WI38 (cell line): ENCODE measurements at regions not wholly inside any gene's neighbourhood (a gene's known extent, or its start where the extent isn't known, plus 50 kb on each side); places are given as distances from the start of the nearest gene placed in this dataset.

ENCODE experiments used
- H3K4me3 ChIP-seq: 2 replicates; pipeline ENCODE4 v1.5.1; 2011; ENCODE audit warnings: low read depth, mild to moderate bottlenecking, control low read depth, low read length
- TF ChIP-seq, protein P1 (sequence below): IDR thresholded peaks from 2 replicates; pipeline ENCODE4 v1.5.1; 2012; ENCODE audit warnings: low read depth, mild to moderate bottlenecking, control low read depth, low read length

DNA sequence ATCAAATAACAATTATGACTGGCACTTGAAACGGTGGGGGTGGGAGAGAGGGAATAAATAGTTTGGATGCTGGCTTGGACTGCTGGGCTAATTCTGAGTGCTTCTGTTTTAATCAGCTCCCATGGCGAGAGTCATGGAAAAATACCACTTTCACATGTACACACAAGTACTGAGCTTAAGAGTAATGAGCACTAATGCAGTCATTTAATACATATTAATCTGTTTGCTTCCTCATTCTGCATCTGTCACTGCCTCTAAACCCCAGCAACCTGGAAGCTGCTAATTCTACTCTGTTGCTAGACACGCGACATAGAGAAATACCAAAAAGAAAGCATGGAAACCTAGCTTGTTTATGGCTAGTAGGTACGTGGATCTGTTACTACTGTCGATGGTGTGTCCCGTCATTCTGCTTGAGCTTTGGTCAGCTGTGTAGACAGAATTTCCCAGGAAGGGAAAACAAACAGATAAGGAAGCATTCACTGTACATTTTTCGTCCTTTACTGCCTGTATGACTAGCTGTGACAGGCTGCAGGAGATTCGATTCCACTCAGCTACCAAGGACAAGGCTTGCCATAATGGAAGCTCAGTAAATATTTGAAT lies 238.8 kb downstream of the BAMBI start:
- TF ChIP-seq, protein P1, sequence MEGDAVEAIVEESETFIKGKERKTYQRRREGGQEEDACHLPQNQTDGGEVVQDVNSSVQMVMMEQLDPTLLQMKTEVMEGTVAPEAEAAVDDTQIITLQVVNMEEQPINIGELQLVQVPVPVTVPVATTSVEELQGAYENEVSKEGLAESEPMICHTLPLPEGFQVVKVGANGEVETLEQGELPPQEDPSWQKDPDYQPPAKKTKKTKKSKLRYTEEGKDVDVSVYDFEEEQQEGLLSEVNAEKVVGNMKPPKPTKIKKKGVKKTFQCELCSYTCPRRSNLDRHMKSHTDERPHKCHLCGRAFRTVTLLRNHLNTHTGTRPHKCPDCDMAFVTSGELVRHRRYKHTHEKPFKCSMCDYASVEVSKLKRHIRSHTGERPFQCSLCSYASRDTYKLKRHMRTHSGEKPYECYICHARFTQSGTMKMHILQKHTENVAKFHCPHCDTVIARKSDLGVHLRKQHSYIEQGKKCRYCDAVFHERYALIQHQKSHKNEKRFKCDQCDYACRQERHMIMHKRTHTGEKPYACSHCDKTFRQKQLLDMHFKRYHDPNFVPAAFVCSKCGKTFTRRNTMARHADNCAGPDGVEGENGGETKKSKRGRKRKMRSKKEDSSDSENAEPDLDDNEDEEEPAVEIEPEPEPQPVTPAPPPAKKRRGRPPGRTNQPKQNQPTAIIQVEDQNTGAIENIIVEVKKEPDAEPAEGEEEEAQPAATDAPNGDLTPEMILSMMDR: no peak
- H3K4me3 ChIP-seq: no peak overlapping the region

- no peak overlapping the region for H3K4me3 ChIP-seq
- TF ChIP-seq, protein P1: no peak
These were observed 242.8 kb downstream of the BAMBI start for GRCh38 chr10:28920091-28920490.

- TF ChIP-seq, protein P1: no peak
- H3K4me3 ChIP-seq: no peak overlapping the region
These were observed 244.8 kb downstream of the BAMBI start for GRCh38 chr10:28922127-28922526.

GRCh38 chr10:28922861-28923260 lies 245.5 kb downstream of the BAMBI start:
- TF ChIP-seq, protein P1: no peak
- H3K4me3 ChIP-seq: no peak overlapping the region

GRCh38 chr10:28924717-28925116 lies 247.4 kb downstream of the BAMBI start:
- no peak overlapping the region for H3K4me3 ChIP-seq
- TF ChIP-seq, protein P1: no peak

DNA sequence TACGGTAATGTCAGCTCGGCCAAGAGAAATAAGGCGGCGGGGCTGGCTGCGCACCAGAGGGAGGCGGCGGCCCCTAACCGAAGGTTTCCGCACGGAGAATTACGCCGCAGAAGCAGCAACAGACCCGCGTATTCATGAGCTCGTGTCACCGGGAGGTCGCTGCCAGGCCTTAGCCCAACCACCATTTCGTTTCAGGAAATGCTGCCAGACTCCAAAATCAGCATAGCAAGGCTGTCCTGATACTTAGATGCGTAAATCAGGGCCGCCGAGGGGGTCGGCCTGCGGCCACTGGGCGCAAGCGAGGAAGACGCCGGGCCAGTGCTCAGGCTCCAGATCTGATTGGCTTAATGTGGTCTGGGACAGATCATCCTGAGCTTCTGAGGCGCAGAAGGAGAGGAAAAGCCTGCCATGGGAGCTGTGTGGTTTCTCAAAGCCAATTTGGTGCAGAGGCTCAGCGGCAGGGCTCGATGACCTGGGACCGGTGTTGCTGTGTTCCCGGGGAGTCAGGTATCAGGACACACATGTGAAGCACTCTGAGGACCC lies 247.9 kb downstream of the BAMBI start:
- H3K4me3 ChIP-seq: no peak overlapping the region

GRCh38 chr10:28926932-28927331 lies 249.6 kb downstream of the BAMBI start:
- no peak overlapping the region for H3K4me3 ChIP-seq
- TF ChIP-seq, protein P1: no peak

More for the DNA sequence above, 247.9 kb downstream of the BAMBI start:
- TF ChIP-seq, protein P1: no peak
